ENCODE measurements at regions not wholly inside any gene's neighbourhood (a gene's known extent, or its start where the extent isn't known, plus 50 kb on each side); places are given as distances from the start of the nearest gene placed in this dataset.
"Not testable (repeated sequence)": the region's sequence is repeated elsewhere in the genome, so short reads cannot be mapped to it uniquely, and the experiment has no call there.

DNA sequence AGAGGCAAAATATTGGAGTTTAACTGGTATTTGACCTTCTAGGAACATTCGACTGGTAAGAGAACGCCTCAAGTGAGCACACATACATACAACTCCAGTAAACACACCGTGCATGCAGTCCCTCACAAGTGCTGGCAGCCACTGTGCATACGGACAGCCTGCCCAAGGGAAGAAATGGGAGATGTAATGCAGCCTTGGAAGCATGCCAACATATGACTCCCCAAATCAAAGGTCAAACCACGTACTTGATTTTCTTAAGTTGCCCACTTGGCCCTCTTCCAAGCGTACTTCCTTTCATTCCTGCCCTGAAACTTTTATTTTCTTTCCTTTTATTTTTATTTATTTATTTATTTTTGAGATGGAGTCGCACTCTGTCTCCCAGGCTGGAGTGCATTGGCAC is 206.6 kb downstream of the SPRY1 start:
- Histone ChIP-seq H3K36me3 (ENCODE audit: insufficient read depth, low read length) (no peaks in the 10 kb centered on the region), H3K79me2 (ENCODE audit: control insufficient read depth, insufficient read depth, low read length, unreplicated experiment) (no peaks in the 10 kb centered on the region), H3K4me3 (ENCODE audit: low read depth, low read length) (no peak overlapping the region), H3K27me3 (ENCODE audit: insufficient read depth, low read length) (no peaks in the 10 kb centered on the region), H3K4me1 (ENCODE audit: control insufficient read depth, insufficient read depth, low read length, unreplicated experiment) (peaks cover 8% of the 10 kb centered on the region), H3K27ac (ENCODE audit: low read depth, low read length) (no peak overlapping the region), H2AFZ (ENCODE audit: low read length, unreplicated experiment) (no peak overlapping the region)

DNA sequence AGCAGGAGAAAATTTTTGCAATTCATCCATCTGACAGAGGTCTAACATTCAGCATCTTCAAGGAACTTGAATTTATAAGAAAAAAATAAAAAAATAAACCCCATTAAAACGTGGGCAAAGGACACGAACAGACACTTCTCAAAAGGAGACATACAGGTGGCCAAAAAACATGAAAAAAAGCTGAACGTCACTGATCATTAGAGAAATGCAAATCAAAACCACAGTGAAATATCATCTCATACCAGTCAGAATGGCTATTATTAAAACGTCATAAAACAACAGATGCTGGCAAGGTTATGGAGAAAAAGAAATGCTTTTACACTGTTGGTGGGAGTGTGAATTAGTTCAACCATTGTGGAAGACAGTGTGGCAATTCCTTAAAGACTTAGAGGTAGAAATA is 209.2 kb downstream of the SPRY1 start:
- H3K4me1 ChIP-seq (ENCODE audit: control insufficient read depth, insufficient read depth, low read length, unreplicated experiment); H3K27me3 ChIP-seq (ENCODE audit: insufficient read depth, low read length); H3K36me3 ChIP-seq (ENCODE audit: insufficient read depth, low read length); H3K79me2 ChIP-seq (ENCODE audit: control insufficient read depth, insufficient read depth, low read length, unreplicated experiment); H2AFZ ChIP-seq (ENCODE audit: low read length, unreplicated experiment); H3K4me3 ChIP-seq (ENCODE audit: low read depth, low read length); H3K27ac ChIP-seq (ENCODE audit: low read depth, low read length): not testable (repeated sequence)

DNA sequence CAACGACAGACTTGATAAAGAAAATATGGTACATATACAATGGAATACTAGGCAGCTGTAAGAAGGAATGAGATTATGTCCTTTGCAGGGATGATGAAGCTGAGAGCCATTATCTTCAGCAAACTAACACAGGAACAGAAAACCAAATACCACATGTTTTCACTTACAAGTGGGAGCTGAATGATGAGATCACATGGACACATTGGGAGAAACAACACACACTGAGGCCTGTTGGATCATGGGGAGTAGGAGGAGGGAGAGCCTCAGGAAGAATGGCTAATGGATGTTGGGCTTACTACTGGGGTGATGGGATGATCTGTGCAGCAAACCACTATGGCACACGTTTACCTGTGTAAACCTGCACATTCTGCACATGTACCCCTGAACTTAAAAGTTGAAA is 209.7 kb downstream of the SPRY1 start:
- Histone ChIP-seq H3K79me2 (ENCODE audit: control insufficient read depth, insufficient read depth, low read length, unreplicated experiment) (no peaks in the 10 kb centered on the region), H3K27ac (ENCODE audit: low read depth, low read length) (no peak overlapping the region), H3K36me3 (ENCODE audit: insufficient read depth, low read length) (no peaks in the 10 kb centered on the region), H3K4me3 (ENCODE audit: low read depth, low read length) (no peak overlapping the region), H3K4me1 (ENCODE audit: control insufficient read depth, insufficient read depth, low read length, unreplicated experiment) (peaks cover 5% of the 10 kb centered on the region), H3K27me3 (ENCODE audit: insufficient read depth, low read length) (no peaks in the 10 kb centered on the region), H2AFZ (ENCODE audit: low read length, unreplicated experiment) (no peak overlapping the region)

DNA sequence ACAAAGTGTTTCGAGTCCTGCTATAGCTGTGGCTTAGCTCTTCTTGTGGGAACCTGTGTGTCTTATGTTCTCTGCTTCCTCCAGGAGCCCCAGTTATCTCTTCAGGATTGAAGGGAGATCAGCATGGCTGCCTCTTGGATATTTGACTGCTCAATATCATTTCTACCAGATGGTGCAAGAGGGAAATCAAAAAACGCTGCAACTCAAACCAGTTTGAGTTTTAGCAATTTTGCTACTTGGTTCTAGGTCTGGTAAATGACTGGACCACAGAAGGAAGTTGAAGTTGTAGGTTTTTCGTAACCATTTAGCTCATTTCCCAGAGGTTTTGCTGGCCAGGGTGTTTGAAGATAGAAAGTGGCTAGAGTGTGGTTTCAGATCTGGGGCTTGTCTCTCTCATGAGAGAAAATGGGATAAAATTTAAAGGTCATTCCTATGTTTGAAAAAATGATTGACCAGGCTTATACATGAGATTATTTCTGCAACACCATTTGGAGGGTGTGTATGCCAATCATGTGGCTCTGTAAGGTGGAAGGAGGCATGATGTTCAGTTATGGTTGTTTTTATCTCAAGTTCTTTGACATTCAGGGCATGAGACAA is 210.4 kb downstream of the SPRY1 start:
- Histone ChIP-seq H3K27me3 (ENCODE audit: insufficient read depth, low read length) (no peaks in the 10 kb centered on the region), H3K4me3 (ENCODE audit: low read depth, low read length) (no peak overlapping the region), H3K79me2 (ENCODE audit: control insufficient read depth, insufficient read depth, low read length, unreplicated experiment) (no peaks in the 10 kb centered on the region), H3K27ac (ENCODE audit: low read depth, low read length) (no peak overlapping the region), H2AFZ (ENCODE audit: low read length, unreplicated experiment) (no peak overlapping the region), H3K36me3 (ENCODE audit: insufficient read depth, low read length) (no peaks in the 10 kb centered on the region), H3K4me1 (ENCODE audit: control insufficient read depth, insufficient read depth, low read length, unreplicated experiment) (peaks cover 5% of the 10 kb centered on the region)

DNA sequence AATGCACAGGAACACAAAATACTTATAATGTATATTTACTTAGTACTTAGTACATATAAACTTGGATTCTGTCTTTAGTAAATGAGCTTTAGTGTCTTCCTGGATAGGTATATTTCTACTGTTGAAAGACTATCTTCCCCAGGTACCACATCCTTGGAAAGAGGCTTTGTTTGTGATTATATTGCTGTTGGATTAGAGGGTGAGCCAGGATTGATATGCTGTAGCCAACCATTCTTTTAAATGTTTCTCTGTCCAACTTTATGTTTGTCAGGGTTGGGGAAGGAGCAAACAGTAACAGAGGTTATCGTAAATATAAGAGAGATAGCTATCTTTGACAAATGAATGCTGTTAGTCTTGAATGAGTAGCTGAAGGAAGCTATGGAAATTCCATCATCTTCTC is 213.2 kb downstream of the SPRY1 start:
- Histone ChIP-seq H2AFZ (ENCODE audit: low read length, unreplicated experiment) (no peak overlapping the region), H3K79me2 (ENCODE audit: control insufficient read depth, insufficient read depth, low read length, unreplicated experiment) (no peaks in the 10 kb centered on the region), H3K36me3 (ENCODE audit: insufficient read depth, low read length) (no peaks in the 10 kb centered on the region), H3K4me3 (ENCODE audit: low read depth, low read length) (no peak overlapping the region), H3K4me1 (ENCODE audit: control insufficient read depth, insufficient read depth, low read length, unreplicated experiment) (no peaks in the 10 kb centered on the region), H3K27ac (ENCODE audit: low read depth, low read length) (no peak overlapping the region), H3K27me3 (ENCODE audit: insufficient read depth, low read length) (no peaks in the 10 kb centered on the region)

DNA sequence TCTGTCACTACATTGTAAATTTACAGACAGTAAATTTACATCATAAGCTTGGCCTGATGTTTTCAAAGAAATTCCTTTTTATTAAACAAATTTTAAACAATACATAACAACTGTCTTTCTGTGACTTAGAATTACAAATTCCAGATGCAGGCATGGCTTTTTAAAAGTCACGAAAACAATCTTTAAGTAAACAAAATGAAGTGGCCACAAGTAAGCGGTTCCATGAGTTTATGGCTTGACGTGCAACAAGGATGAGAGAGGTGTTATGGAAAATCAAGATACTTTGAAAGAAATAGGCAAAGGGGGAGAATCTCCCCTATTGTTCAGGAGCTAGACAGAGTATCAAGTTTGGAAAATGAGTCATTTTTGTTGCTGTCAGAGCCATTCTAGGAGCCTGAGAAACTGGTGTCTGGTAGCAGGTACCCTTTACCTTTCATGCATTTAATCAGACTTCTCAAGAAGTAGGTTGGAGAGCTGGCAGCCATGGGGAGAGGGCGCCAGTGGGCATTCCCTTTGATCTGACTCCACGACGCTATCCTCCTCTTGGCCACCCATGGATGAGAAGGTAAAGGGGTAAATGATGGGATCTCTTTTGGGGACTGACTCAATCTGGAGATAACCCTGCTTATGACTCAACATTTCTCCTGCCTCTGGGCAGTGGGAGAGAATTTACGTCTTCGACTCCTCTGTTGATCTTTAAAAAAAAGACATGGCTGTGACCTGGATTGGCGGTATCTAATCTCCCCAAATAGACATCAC is 217.2 kb downstream of the SPRY1 start:
- Histone ChIP-seq H3K27me3 (ENCODE audit: insufficient read depth, low read length) (no peaks in the 10 kb centered on the region), H3K4me1 (ENCODE audit: control insufficient read depth, insufficient read depth, low read length, unreplicated experiment) (no peaks in the 10 kb centered on the region), H2AFZ (ENCODE audit: low read length, unreplicated experiment) (no peak overlapping the region), H3K36me3 (ENCODE audit: insufficient read depth, low read length) (no peaks in the 10 kb centered on the region), H3K4me3 (ENCODE audit: low read depth, low read length) (no peak overlapping the region), H3K79me2 (ENCODE audit: control insufficient read depth, insufficient read depth, low read length, unreplicated experiment) (no peaks in the 10 kb centered on the region), H3K27ac (ENCODE audit: low read depth, low read length) (no peak overlapping the region)

DNA sequence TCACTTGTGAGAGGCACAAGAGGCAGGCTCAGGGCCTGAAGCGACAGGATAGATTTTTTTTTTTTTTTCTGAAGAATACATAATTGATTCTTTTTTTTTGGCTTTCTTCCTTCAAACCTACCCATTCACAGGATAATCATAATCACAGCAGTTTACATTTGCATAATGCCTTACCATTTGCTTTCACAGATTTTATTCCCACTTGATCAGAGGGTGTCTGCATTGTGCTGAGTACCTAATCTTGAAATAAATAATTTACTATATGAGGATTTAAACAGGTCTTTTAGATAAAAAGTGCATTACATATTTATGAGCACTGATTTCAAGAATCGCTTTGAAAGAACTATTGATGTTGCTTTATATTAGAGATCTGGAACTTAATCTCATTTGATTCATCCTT is 219.3 kb downstream of the SPRY1 start:
- H3K27me3 ChIP-seq (ENCODE audit: insufficient read depth, low read length) = no peaks in the 10 kb centered on the region
- H2AFZ ChIP-seq (ENCODE audit: low read length, unreplicated experiment) = no peak overlapping the region
- H3K4me3 ChIP-seq (ENCODE audit: low read depth, low read length) = no peak overlapping the region
- H3K36me3 ChIP-seq (ENCODE audit: insufficient read depth, low read length) = no peaks in the 10 kb centered on the region
- no peak overlapping the region for H3K27ac ChIP-seq (ENCODE audit: low read depth, low read length)
- H3K4me1 ChIP-seq (ENCODE audit: control insufficient read depth, insufficient read depth, low read length, unreplicated experiment) = no peaks in the 10 kb centered on the region
- no peaks in the 10 kb centered on the region for H3K79me2 ChIP-seq (ENCODE audit: control insufficient read depth, insufficient read depth, low read length, unreplicated experiment)

DNA sequence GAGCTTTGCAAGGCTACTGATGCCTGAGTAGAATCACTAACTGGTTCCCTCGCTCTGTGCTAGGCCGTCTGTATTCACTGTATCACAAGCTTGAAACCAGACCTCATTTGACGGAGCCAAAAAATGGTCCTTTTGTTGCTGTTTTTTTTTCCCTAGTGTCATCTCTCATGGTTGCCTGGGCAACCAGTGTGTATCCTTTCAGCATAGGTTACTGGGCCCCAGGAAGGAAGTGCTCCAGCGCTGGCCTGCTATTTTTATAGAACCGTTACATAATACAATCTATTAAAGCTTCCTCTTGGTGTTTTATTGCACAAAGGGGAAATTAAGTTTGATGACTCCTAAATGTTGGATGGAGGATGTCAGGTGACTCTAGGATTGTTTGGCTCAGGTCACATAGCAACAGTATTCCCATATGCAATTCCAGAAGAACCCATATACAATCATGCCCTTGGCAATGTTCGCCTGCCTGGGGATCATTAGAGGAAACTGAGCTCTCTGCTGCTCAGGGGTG is 220.4 kb downstream of the SPRY1 start:
- Histone ChIP-seq H3K79me2 (ENCODE audit: control insufficient read depth, insufficient read depth, low read length, unreplicated experiment) (no peaks in the 10 kb centered on the region), H3K27me3 (ENCODE audit: insufficient read depth, low read length) (no peaks in the 10 kb centered on the region), H3K36me3 (ENCODE audit: insufficient read depth, low read length) (no peaks in the 10 kb centered on the region), H3K4me3 (ENCODE audit: low read depth, low read length) (no peak overlapping the region), H3K4me1 (ENCODE audit: control insufficient read depth, insufficient read depth, low read length, unreplicated experiment) (no peaks in the 10 kb centered on the region), H2AFZ (ENCODE audit: low read length, unreplicated experiment) (no peak overlapping the region), H3K27ac (ENCODE audit: low read depth, low read length) (no peak overlapping the region)

DNA sequence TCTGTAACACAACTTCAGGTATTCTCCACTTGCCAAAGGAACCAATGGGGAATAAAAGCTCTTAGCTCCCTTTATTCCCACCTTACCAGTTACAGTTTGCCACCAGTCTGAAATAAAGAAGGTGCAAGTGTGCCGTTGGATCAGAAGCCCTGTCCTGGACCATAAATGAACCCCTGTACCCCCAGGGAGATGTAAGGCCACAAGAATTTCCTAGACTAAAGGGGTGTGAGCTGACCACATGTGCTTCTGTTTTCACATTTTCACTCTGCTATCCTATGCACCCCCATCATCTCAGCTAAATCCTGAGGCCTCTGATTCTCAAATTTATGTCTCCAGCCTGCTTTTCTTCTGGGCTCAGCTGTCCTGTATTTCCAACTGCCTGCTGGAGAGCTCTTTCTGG is 221.2 kb downstream of the SPRY1 start:
- no peaks in the 10 kb centered on the region for H3K79me2 ChIP-seq (ENCODE audit: control insufficient read depth, insufficient read depth, low read length, unreplicated experiment)
- no peaks in the 10 kb centered on the region for H3K4me1 ChIP-seq (ENCODE audit: control insufficient read depth, insufficient read depth, low read length, unreplicated experiment)
- no peaks in the 10 kb centered on the region for H3K27me3 ChIP-seq (ENCODE audit: insufficient read depth, low read length)
- no peak overlapping the region for H3K27ac ChIP-seq (ENCODE audit: low read depth, low read length)
- H2AFZ ChIP-seq (ENCODE audit: low read length, unreplicated experiment) = no peak overlapping the region
- H3K4me3 ChIP-seq (ENCODE audit: low read depth, low read length) = no peak overlapping the region
- H3K36me3 ChIP-seq (ENCODE audit: insufficient read depth, low read length) = no peaks in the 10 kb centered on the region

DNA sequence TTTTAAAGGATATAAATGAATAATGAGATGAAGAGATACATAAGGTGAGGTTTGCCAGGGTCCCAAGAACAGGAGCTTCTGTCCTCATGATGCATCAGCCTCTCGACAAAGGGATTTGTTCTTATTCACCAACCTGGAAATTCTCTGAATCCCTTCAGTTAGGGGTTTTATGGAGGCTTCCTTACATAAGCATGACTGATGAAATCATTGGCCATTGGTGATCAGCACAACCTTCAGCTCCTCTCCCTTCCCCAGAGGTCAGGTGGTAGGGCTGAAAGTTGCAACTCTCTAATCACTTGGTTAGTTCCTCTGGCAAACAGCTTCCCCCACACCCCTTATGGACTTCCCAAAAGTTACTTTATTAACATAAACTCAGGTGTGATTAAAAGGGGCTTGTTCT is 222.0 kb downstream of the SPRY1 start:
- Histone ChIP-seq H3K4me3 (ENCODE audit: low read depth, low read length) (no peak overlapping the region), H3K79me2 (ENCODE audit: control insufficient read depth, insufficient read depth, low read length, unreplicated experiment) (no peaks in the 10 kb centered on the region), H2AFZ (ENCODE audit: low read length, unreplicated experiment) (no peak overlapping the region), H3K4me1 (ENCODE audit: control insufficient read depth, insufficient read depth, low read length, unreplicated experiment) (no peaks in the 10 kb centered on the region), H3K36me3 (ENCODE audit: insufficient read depth, low read length) (no peaks in the 10 kb centered on the region), H3K27ac (ENCODE audit: low read depth, low read length) (no peak overlapping the region), H3K27me3 (ENCODE audit: insufficient read depth, low read length) (no peaks in the 10 kb centered on the region)

DNA sequence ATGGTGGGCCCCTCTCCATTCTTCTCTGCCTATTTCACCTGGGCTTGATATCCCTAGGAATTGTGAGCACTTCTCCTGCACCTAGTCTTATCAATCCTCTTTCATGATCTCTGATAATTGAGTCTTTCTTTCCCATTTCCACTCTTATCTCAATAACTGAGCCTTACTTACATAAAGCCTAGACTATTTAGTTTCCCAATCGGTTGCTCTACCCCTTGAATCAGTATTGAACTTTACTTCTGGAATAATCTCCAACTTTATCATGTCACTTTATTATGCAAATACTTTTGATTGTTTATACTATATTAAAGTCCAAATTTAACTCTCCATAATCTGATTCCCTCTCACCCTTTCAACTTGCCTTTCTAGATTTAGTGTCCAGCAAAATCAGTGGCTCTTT is 222.7 kb downstream of the SPRY1 start:
- Histone ChIP-seq H3K4me1 (ENCODE audit: control insufficient read depth, insufficient read depth, low read length, unreplicated experiment) (no peaks in the 10 kb centered on the region), H3K27ac (ENCODE audit: low read depth, low read length) (no peak overlapping the region), H3K36me3 (ENCODE audit: insufficient read depth, low read length) (no peaks in the 10 kb centered on the region), H3K27me3 (ENCODE audit: insufficient read depth, low read length) (no peaks in the 10 kb centered on the region), H3K4me3 (ENCODE audit: low read depth, low read length) (no peak overlapping the region), H2AFZ (ENCODE audit: low read length, unreplicated experiment) (no peak overlapping the region), H3K79me2 (ENCODE audit: control insufficient read depth, insufficient read depth, low read length, unreplicated experiment) (no peaks in the 10 kb centered on the region)
